Gastroesophageal sphincter (tissue), 3 donors: ENCODE measurements at regions not wholly inside any gene's neighbourhood (a gene's known extent, or its start where the extent isn't known, plus 50 kb on each side); places are given as distances from the start of the nearest gene placed in this dataset.
A peak's percentile ranks its signal among the peaks of the same experiment; 100 is the strongest.

Source experiments
- CTCF ChIP-seq, 4 experiments: fragments of 200-600 bp in 2 of 4; fragments of 450-650 bp in 2 of 4; sonication (generic) in 1 of 4; IDR thresholded peaks; one replicate each; pipeline ENCODE4 v1.5.1; 2017 to 2019; ENCODE audit warnings: antibody characterized with exemption in 4 of 4, mild to moderate bottlenecking in 2 of 4, moderate library complexity in 2 of 4
- POLR2A ChIP-seq, 2 donors: fragments of 450-650 bp; IDR thresholded peaks; one replicate each; pipeline ENCODE4 v1.6.1; 2017; ENCODE audit warnings: antibody characterized with exemption in 2 of 2, mild to moderate bottlenecking in 2 of 2, moderate library complexity in 1 of 2

- TF ChIP-seq CTCF (IDR thresholded peaks at IDR 0.05) (peak in 2 of 4 experiments; percentile 27 to 50), POLR2A (IDR thresholded peaks at IDR 0.05) (no peak)
Measured at GRCh38 chr16:73713778-73714495, 582.7 kb upstream of the PSMD7 start.
